ENCODE measurements at regions not wholly inside any gene's neighbourhood (a gene's known extent, or its start where the extent isn't known, plus 50 kb on each side); places are given as distances from the start of the nearest gene placed in this dataset.

DNA sequence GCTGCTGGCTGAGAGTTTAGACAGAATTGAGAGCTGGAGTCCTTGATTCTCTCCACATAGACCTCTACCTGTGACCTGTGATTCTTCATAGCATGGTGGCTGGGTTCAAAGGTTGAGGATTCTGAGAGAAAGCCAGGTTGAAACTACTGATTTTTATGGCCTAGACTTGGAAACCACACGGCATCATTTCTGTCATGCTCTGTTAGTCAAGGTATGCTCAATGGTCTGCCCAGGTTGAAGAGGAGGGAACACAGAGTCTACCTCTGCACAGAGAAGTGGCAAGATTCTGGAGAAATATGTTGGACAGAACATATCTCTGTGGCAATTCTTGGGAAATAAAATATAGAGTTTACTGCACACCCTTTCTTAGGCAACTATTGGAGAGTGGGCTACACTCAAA lies 57.2 kb upstream of the CXorf66 start:
- TF ChIP-seq, protein P1, sequence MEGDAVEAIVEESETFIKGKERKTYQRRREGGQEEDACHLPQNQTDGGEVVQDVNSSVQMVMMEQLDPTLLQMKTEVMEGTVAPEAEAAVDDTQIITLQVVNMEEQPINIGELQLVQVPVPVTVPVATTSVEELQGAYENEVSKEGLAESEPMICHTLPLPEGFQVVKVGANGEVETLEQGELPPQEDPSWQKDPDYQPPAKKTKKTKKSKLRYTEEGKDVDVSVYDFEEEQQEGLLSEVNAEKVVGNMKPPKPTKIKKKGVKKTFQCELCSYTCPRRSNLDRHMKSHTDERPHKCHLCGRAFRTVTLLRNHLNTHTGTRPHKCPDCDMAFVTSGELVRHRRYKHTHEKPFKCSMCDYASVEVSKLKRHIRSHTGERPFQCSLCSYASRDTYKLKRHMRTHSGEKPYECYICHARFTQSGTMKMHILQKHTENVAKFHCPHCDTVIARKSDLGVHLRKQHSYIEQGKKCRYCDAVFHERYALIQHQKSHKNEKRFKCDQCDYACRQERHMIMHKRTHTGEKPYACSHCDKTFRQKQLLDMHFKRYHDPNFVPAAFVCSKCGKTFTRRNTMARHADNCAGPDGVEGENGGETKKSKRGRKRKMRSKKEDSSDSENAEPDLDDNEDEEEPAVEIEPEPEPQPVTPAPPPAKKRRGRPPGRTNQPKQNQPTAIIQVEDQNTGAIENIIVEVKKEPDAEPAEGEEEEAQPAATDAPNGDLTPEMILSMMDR (IDR thresholded peaks at IDR 0.05): no peak
- no peak for TF ChIP-seq POLR2A (IDR thresholded peaks at IDR 0.05)

Measured in adrenal gland (tissue), 5 donors.